A673 (cell line): ENCODE measurements at regions not wholly inside any gene's neighbourhood (a gene's known extent, or its start where the extent isn't known, plus 50 kb on each side); places are given as distances from the start of the nearest gene placed in this dataset.

Experiments
- BruUV-seq: library from RNA; stranded (reverse); fragments of 400-500 nt; replicated peaks from 2 replicates; lab custom pipeline; 2021; lab: Mats Ljungman, UMichigan
- CTCF ChIA-PET: fragments of 300-600 bp; sonication (Branson Sonifier 250); formaldehyde crosslinking; loops from one replicate; lab custom pipeline; 2022; ENCODE audit warnings: antibody characterized with exemption; lab: Charles Lee
- POLR2A ChIA-PET: fragments of 300-600 bp; sonication (Branson Sonifier 250); formaldehyde crosslinking; loops from one replicate; lab custom pipeline; 2022; ENCODE audit warnings: antibody characterized with exemption; ENCODE audit not compliant: low non-redundant PET; lab: Charles Lee
- DNase-seq: peaks from one replicate; pipeline ENCODE4 v3.0.0-alpha.2; 2015; ENCODE audit warnings: low spot score
- H3K27ac ChIP-seq: fragments of 200-600 bp; sonication (generic); 2 replicates; pipeline ENCODE4 v1.5.1; 2016; ENCODE audit warnings: mixed run types, low read depth, mild to moderate bottlenecking, mixed read lengths, antibody characterized with exemption, low read length; ENCODE audit not compliant: poor library complexity, severe bottlenecking
- H3K27me3 ChIP-seq: fragments of 200-600 bp; sonication (generic); replicated peaks from 2 replicates; pipeline ENCODE4 v1.6.1; 2017; ENCODE audit warnings: mixed run types, low read depth, mild to moderate bottlenecking, mixed read lengths, antibody characterized with exemption, low read length; ENCODE audit not compliant: insufficient read depth, poor library complexity
- H3K36me3 ChIP-seq: fragments of 200-600 bp; sonication (generic); 2 replicates; pipeline ENCODE4 v1.6.1; 2016; ENCODE audit warnings: mixed run types, mild to moderate bottlenecking, mixed read lengths, antibody characterized with exemption, low read length; ENCODE audit not compliant: insufficient read depth, poor library complexity, severe bottlenecking
- H3K4me1 ChIP-seq: fragments of 200-600 bp; sonication (generic); 2 replicates; pipeline ENCODE4 v1.6.1; 2017; ENCODE audit warnings: mixed run types, mild to moderate bottlenecking, mixed read lengths, antibody characterized with exemption, low read length; ENCODE audit not compliant: insufficient read depth, poor library complexity, severe bottlenecking
- H3K4me3 ChIP-seq: fragments of 200-600 bp; sonication (generic); 2 replicates; pipeline ENCODE4 v1.5.1; 2016; ENCODE audit warnings: low read depth, mixed run types, mild to moderate bottlenecking, mixed read lengths, low read length; ENCODE audit not compliant: poor library complexity, severe bottlenecking
- H3K9me3 ChIP-seq: fragments of 200-600 bp; sonication (generic); 2 replicates; pipeline ENCODE4 v1.6.1; 2016; ENCODE audit warnings: mixed run types, low read depth, mild to moderate bottlenecking, mixed read lengths, antibody characterized with exemption, low read length; ENCODE audit not compliant: poor library complexity, severe bottlenecking
- EZH2 ChIP-seq: fragments of 200-600 bp; sonication (generic); IDR thresholded peaks from 2 replicates; pipeline ENCODE4 v1.6.1; 2017; ENCODE audit warnings: borderline replicate concordance, low read depth, mild to moderate bottlenecking, mixed read lengths, antibody characterized with exemption, low read length; ENCODE audit not compliant: poor library complexity, severe bottlenecking
- intact Hi-C: fragments of 100-400 bp; cut with micrococcal nuclease; formaldehyde crosslinking; loops from one replicate; pipeline ENCODE4 v1.10.0; 2022; ENCODE audit not compliant: unreplicated experiment
- TF ChIP-seq, protein P1 (sequence below): fragments of 300-800, 200-600 bp; sonication (generic); conservative IDR thresholded peaks from 2 replicates; pipeline ENCODE4 v1.5.1; 2017; ENCODE audit warnings: low read depth, mild to moderate bottlenecking, antibody characterized with exemption, low read length, moderate library complexity, mixed read lengths

- H3K36me3 ChIP-seq = no peaks in the 10 kb centered on the region
- ChIA-PET CTCF (no interaction called here), POLR2A (no interaction called here)
- no TSS peak for BruUV-seq
- no peaks in the 10 kb centered on the region for H3K9me3 ChIP-seq
- H3K27me3 ChIP-seq = peaks cover 46% of the 10 kb centered on the region
- no peak overlapping the region for H3K27ac ChIP-seq
- TF ChIP-seq, protein P1, sequence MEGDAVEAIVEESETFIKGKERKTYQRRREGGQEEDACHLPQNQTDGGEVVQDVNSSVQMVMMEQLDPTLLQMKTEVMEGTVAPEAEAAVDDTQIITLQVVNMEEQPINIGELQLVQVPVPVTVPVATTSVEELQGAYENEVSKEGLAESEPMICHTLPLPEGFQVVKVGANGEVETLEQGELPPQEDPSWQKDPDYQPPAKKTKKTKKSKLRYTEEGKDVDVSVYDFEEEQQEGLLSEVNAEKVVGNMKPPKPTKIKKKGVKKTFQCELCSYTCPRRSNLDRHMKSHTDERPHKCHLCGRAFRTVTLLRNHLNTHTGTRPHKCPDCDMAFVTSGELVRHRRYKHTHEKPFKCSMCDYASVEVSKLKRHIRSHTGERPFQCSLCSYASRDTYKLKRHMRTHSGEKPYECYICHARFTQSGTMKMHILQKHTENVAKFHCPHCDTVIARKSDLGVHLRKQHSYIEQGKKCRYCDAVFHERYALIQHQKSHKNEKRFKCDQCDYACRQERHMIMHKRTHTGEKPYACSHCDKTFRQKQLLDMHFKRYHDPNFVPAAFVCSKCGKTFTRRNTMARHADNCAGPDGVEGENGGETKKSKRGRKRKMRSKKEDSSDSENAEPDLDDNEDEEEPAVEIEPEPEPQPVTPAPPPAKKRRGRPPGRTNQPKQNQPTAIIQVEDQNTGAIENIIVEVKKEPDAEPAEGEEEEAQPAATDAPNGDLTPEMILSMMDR = no peak
- no peak for TF ChIP-seq EZH2
- DNase-seq = no peak
- no peak overlapping the region for H3K4me3 ChIP-seq
- intact Hi-C loops = no loop called here
- H3K4me1 ChIP-seq = no peaks in the 10 kb centered on the region
Measured at GRCh38 chr14:29380826-29381225, 546.8 kb downstream of the PRKD1 start.

DNA sequence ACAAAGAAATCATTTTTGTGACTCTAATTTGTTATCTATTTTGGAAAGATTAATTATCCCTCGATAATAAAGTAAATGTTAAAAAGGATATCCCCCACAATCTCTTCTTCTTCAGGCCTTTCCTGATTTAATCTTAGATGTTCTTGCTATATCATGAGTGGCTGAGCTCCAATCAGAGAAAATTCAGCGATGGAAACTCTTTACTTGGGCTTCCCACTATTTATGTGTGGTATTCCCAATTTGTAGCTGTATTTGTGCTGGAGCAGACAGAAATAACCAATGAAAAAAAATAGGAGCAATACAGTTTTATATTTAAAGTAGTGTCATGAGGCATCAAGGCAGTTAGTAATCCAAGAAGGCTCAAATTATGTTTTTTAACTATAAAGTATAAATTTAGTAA lies 539.1 kb downstream of the PRKD1 start:
- DNase-seq = no peak
- Histone ChIP-seq H3K4me1 (no peaks in the 10 kb centered on the region), H3K27me3 (peaks cover 66% of the 10 kb centered on the region), H3K36me3 (no peaks in the 10 kb centered on the region), H3K27ac (no peak overlapping the region), H3K4me3 (no peak overlapping the region), H3K9me3 (no peaks in the 10 kb centered on the region)
- POLR2A ChIA-PET = no interaction called here
- intact Hi-C loops = no loop called here
- BruUV-seq = no TSS peak
- TF ChIP-seq, protein P1 = no peak
- TF ChIP-seq EZH2 = no peak
- CTCF ChIA-PET = no interaction called here

DNA sequence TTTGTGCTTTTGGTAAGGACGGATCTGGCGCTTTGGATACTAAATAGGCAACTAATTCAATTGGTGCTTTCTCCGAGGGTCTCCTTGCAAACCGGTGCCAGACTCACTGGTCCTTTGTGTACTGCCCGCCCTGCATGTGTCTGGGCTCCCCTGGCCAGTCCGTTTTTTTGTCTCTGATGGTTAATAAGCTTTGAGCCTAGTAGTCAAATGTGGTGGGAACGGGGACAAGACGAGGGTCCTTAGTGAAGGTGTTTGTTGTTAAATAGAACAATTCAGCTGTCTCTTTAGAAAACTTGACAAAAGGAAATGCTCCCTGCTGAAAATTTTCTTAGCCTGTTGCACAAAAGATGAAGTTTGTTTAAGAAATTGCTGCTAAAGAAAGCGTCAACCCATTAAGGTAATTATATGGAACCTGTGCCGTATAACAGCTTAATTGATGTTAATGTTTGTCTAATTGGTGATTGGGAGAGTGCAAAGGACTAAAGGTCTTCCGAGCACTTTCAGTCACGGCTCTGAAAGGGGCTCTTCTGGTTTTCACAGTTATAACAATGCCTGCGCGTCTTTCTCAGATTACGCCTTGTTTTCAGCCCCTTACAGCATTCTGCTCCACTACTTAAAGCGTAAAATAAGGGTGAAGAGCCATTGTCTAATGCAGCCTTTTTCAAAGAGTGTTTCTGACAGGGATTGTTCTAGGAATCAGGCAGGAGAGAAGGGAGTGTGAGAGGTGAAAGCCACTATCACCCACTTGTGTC lies 537.4 kb downstream of the PRKD1 start:
- CTCF ChIA-PET = no interaction called here

More for the DNA sequence above, 537.4 kb downstream of the PRKD1 start:
- Histone ChIP-seq H3K27me3 (peaks cover 77% of the 10 kb centered on the region), H3K9me3 (no peaks in the 10 kb centered on the region), H3K36me3 (no peaks in the 10 kb centered on the region), H3K27ac (no peak overlapping the region), H3K4me1 (no peaks in the 10 kb centered on the region), H3K4me3 (no peak overlapping the region)
- no TSS peak for BruUV-seq
- POLR2A ChIA-PET = no interaction called here
- no peak for DNase-seq
- intact Hi-C loops = no loop called here
- peak; percentile 16 for TF ChIP-seq EZH2
- TF ChIP-seq, protein P1 = no peak
